ENCODE measurements at regions not wholly inside any gene's neighbourhood (a gene's known extent, or its start where the extent isn't known, plus 50 kb on each side); places are given as distances from the start of the nearest gene placed in this dataset.

- TF ChIP-seq ZNF114 (CRISPR knock-in tag; IDR thresholded peaks at IDR 0.05) (no peak), POLR2AphosphoS5 (IDR thresholded peaks at IDR 0.05; ENCODE audit: low read depth) (no peak), CREB1 (CRISPR knock-in tag; IDR thresholded peaks at IDR 0.05; ENCODE audit: low read depth) (no peak)
Measured at GRCh38 chr11:70605846-70606245, 207.5 kb downstream of the CTTN start (continued).

GRCh38 chr11:70606248-70606950 lies 208.1 kb downstream of the CTTN start:
- Histone ChIP-seq H3K27ac (ENCODE audit: low read depth) (no peak overlapping the region), H3K9me2 (ENCODE audit: insufficient read depth) (no peaks in the 10 kb centered on the region), H3K79me2 (replicated peaks; ENCODE audit: insufficient read depth) (peaks cover 22% of the 10 kb centered on the region), H3K4me1 (ENCODE audit: insufficient read depth) (peaks cover 32% of the 10 kb centered on the region), H3K27me3 (ENCODE audit: insufficient read depth) (no peaks in the 10 kb centered on the region), H3K4me2 (no peak overlapping the region), H3F3A (replicated peaks; ENCODE audit: low read depth) (0 out of 2 replicates have a peak, but pooled peaks cover 10% of the 10 kb centered on the region), H4K20me1 (replicated peaks; ENCODE audit: insufficient read depth) (peaks cover 10% of the 10 kb centered on the region), H3K36me3 (ENCODE audit: insufficient read depth) (no peaks in the 10 kb centered on the region), H3K4me3 (no peak overlapping the region), H2AFZ (no peak overlapping the region)
- no peak overlapping the region for H3K27ac Mint-ChIP-seq
- TF ChIP-seq CREB1 (CRISPR knock-in tag; IDR thresholded peaks at IDR 0.05; ENCODE audit: low read depth) (no peak), ZNF114 (CRISPR knock-in tag; IDR thresholded peaks at IDR 0.05) (no peak), EZH2phosphoT487 (IDR thresholded peaks at IDR 0.05; ENCODE audit: unreplicated experiment) (no peak)
- H3K9me3 Mint-ChIP-seq, result no peaks in the 10 kb centered on the region
- DNase-seq (ENCODE audit: low spot score) (no peak), ATAC-seq (no peak)
- peaks cover 62% of the 10 kb centered on the region for H3K4me1 Mint-ChIP-seq
- peaks cover 27% of the 10 kb centered on the region for H3K27me3 Mint-ChIP-seq (ENCODE audit: insufficient read depth, low read depth, poor library complexity)
- H3K36me3 Mint-ChIP-seq (ENCODE audit: low read depth), result no peaks in the 10 kb centered on the region; the same call in 1 of the 3 replicates
- no peak overlapping the region for H3K4me3 Mint-ChIP-seq

GRCh38 chr11:70606951-70607330 lies 208.6 kb downstream of the CTTN start:
- no peak for DNase-seq (ENCODE audit: low spot score)
- Histone ChIP-seq H3F3A (replicated peaks; ENCODE audit: low read depth) (0 out of 2 replicates have a peak, but pooled peaks cover 12% of the 10 kb centered on the region), H3K27me3 (ENCODE audit: insufficient read depth) (no peaks in the 10 kb centered on the region), H3K36me3 (ENCODE audit: insufficient read depth) (no peaks in the 10 kb centered on the region), H3K4me3 (no peak overlapping the region), H3K27ac (ENCODE audit: low read depth) (no peak overlapping the region), H3K4me1 (ENCODE audit: insufficient read depth) (peaks cover 35% of the 10 kb centered on the region), H3K9me2 (ENCODE audit: insufficient read depth) (no peaks in the 10 kb centered on the region), H3K79me2 (replicated peaks; ENCODE audit: insufficient read depth) (peaks cover 22% of the 10 kb centered on the region), H3K4me2 (no peak overlapping the region), H2AFZ (no peak overlapping the region), H4K20me1 (replicated peaks; ENCODE audit: insufficient read depth) (peaks cover 7% of the 10 kb centered on the region)
- Mint-ChIP-seq H3K4me3 (no peak overlapping the region), H3K4me1 (peaks cover 63% of the 10 kb centered on the region), H3K27me3 (ENCODE audit: insufficient read depth, low read depth, poor library complexity) (peaks cover 28% of the 10 kb centered on the region), H3K27ac (no peak overlapping the region), H3K36me3 (ENCODE audit: low read depth) (no peaks in the 10 kb centered on the region; the same call in 1 of the 3 replicates), H3K9me3 (no peaks in the 10 kb centered on the region)
- TF ChIP-seq EZH2 (IDR thresholded peaks at IDR 0.05; ENCODE audit: low read depth, unreplicated experiment), result no peak
- no peak for TF ChIP-seq ZNF331 (CRISPR knock-in tag; IDR thresholded peaks at IDR 0.05; ENCODE audit: low read depth)
- TF ChIP-seq ZNF114 (CRISPR knock-in tag; IDR thresholded peaks at IDR 0.05), result no peak
- no peak for TF ChIP-seq ETS1 (IDR thresholded peaks at IDR 0.05)
- ATAC-seq, result no peak

Measured in GM23338 (cell line).